ENCODE measurements at regions not wholly inside any gene's neighbourhood (a gene's known extent, or its start where the extent isn't known, plus 50 kb on each side); places are given as distances from the start of the nearest gene placed in this dataset.
"Not testable (repeated sequence)": the region's sequence is repeated elsewhere in the genome, so short reads cannot be mapped to it uniquely, and the experiment has no call there.

DNA sequence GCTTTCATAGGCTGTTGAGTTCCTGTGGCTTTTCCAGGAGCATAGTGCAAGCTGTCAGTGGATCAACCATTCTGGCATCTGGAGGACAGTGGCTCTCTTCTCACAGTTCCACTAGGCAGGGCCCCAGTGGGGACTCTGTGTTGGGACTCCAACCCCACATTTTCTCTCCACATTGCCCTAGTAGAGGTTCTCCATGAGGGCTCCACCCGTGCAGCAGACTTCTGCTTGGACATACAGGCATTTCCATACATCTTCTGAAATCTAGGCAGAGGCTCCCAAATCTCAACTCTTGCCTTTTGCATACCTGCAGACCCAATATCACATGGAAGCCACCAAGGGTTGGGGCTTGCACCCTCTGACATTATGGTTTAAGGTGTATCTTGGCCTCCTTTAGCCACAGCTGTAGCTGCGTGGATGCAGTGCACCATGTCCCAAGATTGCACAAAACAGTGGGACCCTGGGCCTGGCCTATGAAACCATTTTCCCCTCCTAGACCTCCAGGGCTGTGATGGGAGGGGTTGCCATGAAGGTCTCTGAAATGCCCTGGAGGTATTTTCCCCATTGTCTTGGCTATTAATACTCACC lies 645.9 kb upstream of the CITED2 start:
- DNase-seq (ENCODE audit: low read depth) = no peak

DNA sequence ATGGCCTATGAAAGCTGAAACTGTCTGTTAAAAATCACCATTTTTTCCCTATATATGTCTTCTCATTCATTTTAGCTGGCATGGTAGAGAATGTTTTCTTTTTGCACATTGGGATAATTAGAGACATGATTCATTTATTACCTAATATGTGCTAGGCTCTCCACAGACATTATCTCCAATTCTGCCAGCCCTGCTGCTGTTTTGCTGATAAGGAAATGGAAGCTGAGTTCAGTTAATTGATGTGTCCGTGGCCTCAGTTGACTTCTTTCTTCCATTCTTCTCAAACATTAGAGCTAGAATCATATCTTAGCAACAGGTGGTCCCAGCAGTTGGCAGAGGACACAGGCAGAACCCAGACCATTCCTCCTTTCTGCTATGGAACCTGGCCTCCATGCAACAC lies 644.1 kb upstream of the CITED2 start:
- no peak for DNase-seq (ENCODE audit: low read depth)

DNA sequence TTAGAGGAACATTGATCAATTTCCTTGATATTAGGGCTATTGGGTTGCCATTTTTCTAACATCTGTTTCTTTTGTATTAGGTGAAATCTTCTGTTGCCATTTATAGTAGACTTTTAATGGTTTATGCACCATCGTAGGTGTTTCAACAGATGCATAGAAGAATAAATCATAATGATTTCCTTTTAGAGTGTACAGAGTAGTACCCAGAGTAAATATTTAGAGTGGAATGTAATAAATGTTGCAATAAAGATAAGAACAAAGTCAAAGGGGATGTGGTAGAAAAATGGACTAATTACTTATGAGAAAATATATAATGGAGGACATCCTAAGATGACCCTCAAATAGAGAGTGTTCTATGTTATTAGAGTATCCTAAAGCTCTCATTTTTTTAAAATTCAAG lies 643.0 kb upstream of the CITED2 start:
- no peak for DNase-seq (ENCODE audit: low read depth)

DNA sequence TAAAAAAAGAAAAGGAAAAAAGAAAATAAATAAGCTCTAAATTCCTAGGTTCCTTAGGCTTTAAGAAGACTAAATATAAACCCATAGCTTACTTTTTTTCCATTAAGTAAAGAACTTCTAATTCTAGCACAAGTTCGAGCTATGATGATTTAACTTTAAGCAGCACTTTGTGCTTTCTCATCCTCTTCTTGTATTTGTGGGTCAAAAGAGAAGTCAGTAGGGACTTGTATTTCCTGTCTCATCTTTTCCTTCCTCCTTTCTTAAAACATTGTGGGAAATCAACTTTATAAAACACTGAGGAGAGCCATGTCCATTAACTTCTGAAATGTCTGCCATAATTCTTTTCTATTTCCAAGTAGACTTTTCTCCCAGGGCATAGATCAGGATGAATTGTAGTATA lies 637.7 kb upstream of the CITED2 start:
- no peak for DNase-seq (ENCODE audit: low read depth)

DNA sequence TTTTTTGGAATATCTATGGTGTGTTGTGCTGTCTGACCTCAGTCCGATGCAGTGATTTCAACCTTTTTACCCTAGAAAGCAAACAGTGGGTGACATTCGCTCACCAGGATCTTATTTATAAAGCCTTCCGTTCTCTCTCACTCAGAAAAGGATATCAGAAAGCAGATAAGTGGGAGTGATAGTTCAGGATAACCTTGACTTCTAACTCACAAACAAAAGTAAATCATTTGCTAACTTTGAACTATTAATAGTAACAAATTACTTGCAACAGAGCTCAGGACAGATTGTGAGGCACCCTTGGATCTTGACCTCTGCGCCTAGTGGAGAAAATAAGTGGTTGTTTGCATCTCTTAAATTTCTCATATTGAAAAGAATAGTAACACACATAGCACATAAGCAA lies 637.1 kb upstream of the CITED2 start:
- DNase-seq (ENCODE audit: low read depth) = no peak

DNA sequence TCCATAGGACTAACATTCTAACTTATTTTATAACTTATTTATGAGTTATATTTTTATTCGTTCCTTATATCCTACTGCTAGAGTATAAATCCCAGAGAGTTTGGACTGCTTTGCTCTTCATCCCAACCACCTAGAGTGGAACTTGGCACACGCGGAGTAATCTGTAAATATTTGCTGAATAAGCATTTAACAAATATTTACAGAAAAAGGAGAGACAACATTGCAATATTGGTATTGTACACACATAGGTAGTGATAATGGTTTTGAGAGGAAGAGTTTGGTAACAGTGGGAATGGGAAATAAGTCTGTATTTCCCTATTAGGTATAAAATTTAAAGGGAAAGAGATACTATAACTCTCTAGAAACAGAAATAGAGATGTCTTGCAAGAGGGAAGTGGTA lies 634.8 kb upstream of the CITED2 start:
- DNase-seq (ENCODE audit: low read depth) = no peak

DNA sequence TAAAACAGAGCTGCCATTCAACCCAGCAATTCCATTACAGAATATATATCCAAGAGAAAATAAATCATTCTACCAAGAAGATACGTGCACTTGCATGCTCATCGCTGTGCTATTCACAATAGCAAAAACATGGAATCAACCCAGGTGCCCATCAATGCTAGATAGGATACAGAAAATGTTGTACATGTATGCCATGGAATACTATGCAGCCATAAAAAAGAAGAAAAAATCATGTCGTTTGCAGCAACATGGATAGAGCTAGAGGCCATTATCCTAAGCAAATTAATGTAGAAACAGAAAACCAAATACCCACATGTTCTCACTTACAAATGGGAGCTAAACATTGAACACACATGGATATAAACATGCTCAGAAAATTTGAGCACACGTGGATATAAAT lies 633.1 kb upstream of the CITED2 start:
- no peak for DNase-seq (ENCODE audit: low read depth)

DNA sequence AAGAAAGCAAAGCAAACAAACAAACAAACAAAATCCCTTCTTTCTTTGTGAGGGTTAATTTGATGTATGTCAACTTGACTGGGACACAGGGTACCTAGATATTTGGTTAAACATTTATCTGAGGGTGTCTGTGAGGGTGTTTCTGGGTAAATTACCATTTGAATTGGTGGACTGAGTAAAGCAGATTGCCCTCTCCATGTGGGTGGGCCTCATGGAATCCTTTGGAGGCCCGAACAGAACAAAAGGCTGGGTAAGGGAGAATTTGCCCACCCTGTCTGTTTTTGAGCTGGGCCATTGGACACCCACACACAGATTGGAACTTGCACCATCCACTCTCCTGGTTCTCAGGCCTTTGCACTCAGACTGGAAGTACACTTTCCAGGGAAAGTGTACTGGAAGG lies 628.8 kb upstream of the CITED2 start:
- no peak for DNase-seq (ENCODE audit: low read depth)

DNA sequence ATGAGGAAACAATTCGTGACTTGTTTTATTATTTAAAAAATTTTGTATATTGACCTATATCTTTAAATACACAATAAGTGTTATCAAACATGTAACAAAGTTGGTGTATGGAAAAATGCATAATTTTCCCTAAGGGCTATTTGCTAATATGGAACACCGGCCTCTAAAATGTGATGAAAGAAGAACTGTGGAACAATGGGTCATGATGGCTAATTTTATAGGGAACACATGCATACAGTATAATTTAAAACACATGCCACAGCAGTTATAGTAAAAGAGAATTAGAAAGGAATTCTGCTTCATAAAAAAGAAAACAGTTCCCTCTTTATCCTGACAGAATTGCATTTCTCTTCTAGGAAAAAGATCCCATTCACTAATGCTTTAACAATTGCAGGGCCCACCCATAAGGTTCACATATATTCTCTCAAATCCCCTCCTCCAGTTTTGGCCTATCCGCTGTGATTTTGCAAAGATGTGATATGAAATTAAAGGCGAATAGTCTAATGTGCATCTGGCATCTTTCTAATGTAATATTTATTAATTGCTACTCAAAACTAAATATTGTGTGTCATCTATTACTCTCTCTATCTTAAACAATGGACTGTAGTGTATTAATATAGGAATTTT lies 628.1 kb upstream of the CITED2 start:
- no peak for DNase-seq (ENCODE audit: low read depth)

DNA sequence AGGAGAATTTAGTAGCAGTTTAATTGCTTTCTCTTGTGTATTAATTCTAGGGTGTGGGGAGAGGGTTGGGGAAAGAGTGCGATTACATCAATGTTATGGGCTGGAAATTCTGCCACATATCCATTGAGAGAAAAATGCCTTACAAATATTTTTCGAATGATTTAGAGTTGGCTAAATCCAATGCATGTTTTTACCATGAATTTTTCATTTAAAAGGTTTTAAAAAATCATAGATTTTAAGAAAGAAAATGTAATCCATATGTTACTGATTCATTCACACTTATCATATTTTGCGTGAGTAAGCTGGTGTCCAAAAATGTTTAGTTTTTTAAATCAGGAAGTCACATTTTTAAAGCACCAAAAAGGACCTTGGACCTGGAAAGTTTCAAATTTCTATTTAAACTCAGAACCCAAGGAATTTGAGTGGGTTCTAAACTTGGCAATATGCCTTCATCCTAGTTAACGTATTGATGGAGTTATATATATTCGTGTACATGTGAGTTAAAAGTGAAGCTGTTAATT lies 627.4 kb upstream of the CITED2 start:
- DNase-seq (ENCODE audit: low read depth) = no peak

DNA sequence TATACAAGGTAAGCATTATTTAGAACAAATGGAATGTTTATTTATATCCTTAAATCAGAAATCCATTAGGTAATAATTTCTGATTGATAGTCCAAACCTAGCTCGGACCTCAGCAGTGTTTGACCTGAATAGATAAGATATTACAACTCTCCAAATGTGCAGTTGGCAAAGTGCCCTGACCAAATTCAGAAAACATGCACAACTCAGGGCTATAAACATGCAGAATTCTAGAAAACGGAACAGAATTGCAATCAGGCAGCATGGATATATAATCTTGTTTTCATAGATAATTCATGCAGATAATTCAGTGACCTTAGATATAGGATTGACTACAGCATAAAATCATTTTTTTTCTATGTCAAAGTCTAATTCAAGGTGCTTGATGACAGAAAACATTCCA lies 626.6 kb upstream of the CITED2 start:
- DNase-seq (ENCODE audit: low read depth) = no peak

DNA sequence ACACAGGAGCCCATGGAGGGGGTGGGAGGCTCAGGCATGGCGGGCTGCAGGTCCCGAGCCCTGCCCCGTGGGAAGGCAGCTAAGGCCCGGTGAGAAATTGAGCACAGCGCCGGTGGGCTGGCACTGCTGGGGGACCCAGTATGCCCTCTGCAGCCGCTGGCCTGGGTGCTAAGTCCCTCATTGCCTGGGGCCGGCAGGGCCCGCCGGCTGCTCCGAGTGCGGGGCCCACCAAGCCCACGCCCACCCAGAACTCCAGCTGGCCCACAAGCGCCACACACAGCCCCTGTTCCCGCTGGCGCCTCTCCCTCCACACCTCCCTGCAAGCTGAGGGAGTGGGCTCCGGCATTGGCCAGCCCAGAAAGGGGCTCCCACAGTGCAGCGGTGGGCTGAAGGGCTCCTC lies 625.2 kb upstream of the CITED2 start:
- not testable (repeated sequence) for DNase-seq (ENCODE audit: low read depth)

DNA sequence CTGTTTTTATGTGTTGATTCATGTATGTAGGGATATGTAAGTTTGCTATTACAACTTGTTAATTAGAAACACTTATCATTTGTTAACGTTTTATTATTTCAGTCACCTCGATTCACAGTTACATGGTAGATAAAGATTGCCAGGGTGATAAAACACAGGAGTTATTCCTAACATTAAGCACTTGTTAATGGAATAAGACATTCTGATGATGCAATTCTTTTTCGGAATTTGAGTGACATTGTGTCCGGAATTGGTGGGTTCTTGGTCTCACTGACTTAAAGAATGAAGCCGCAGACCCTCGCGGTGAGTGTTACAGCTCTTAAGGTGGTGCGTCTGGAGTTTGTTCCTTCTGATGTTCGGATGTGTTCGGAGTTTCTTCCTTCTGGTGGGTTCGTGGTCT lies 624.0 kb upstream of the CITED2 start:
- DNase-seq (ENCODE audit: low read depth) = not testable (repeated sequence)

DNA sequence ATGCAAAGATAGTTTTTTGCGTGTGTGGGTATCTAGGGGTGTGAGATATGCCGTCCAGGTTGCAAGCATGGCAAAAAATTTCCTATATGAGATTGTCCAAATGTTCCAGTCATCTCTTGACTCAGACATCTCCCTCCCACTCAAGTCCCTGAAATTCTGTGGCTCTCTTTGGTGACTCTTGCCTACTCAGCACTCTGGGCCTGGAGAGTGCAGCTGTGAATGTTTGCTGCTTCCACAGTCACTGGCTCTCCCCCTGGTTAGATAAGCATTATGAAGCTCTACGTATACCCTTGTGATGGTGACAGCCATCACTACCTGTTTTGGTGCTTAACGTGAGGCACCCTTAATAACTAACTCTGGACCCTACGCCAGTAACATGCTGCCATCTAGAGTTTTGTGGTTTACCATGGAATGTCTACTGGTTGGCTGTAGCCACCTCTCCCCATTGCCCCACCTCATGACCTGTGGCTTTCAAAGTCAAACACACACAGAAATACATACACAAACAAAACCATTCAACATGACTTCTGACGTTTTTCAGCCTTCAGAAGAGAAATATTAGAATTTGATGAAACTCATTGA lies 621.9 kb upstream of the CITED2 start:
- DNase-seq (ENCODE audit: low read depth) = peak; percentile 69

DNA sequence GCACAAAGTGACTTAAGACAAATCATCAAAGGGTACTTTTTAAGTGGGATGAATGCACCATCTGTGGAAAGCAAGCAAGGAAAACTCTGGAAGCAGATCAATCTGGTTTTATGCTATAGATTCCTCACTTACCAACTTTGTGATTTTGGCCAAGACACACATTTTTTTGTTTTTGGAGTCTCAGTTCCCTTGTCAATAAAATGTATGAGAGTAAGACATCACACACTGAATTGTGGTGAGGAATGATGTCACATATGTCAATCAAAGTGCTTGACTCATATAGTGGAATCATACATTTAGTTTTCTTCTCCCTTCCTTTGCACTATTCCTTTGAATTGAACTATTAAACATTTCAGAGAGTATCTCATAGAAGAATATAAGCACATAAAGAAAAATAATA lies 620.5 kb upstream of the CITED2 start:
- DNase-seq (ENCODE audit: low read depth) = no peak

DNA sequence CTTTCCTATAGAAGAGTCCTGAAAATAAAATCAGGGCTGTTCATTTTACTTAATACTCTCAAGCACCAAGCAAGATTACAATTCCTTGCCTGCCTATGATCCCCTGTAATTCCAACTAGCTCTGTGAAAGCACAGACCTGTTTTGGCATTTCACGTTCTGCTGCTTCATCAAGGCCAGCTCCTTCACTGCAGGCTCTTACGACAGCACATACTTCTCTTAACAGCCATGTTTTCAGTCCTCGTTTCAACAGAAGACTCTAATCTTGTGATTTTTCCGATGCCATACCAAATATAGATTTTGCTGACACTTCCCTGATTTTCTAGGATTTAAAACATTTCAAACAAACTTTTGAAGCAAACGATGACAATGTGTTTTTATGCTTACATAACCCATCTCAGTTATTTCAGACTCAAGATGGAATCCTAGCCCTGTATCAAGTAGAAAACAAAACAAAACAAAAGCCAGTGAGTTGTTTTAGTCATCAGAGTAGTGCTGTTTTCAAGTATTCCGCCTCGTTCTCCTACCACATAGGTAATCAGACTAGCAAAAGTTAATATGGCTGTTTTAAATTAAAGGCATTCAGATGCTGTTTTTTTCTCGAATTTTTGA lies 616.5 kb upstream of the CITED2 start:
- peak; percentile 62 for DNase-seq (ENCODE audit: low read depth)

DNA sequence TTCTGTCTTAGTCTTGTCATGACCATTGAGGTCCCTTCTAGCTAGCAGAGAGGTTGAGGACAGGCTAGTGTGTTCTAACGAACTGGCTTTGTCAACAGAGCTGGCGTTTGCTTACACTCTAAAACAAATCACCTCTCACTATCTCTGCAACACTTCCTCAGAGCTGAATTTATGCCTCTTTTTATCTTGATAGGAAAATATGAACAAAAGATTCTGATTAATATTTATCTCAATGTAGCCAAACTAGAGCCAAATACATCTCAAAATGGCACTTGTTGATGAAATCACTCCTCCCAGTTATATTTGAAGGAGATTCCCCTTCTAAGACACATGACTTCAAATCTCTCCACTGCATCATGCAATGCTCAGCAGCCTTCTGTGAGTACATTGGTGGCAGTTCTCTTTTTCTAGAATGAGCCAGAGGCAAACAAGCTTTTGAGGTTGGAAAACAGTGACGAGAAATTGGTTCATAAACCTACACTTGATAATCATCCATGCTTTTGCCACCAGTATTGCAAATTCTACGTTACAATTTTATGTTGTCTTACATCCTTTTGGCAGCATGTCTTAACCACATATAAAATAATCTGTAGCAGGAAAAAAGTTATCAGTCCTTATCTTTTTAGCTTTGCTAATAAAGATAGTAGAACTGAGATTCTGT lies 615.7 kb upstream of the CITED2 start:
- DNase-seq (ENCODE audit: low read depth) = no peak

DNA sequence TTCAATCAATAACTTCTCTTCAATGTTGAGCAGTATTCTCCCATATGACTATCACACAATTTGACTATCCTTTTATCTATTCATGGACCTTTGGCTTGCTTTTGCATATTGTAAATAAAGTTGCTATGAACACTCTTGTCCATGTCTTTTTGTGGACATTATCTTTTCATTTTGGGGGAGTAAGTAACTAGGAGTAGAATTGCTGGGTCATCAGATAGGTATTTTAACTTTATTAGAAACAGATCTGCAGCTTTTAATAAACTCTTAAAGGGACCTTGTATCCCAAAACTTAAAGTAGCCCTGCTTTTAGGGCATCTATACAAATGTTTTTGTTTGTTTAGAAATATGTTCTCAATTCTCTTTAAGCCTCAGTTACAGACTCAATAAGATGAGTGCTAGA lies 614.2 kb upstream of the CITED2 start:
- DNase-seq (ENCODE audit: low read depth) = no peak

DNA sequence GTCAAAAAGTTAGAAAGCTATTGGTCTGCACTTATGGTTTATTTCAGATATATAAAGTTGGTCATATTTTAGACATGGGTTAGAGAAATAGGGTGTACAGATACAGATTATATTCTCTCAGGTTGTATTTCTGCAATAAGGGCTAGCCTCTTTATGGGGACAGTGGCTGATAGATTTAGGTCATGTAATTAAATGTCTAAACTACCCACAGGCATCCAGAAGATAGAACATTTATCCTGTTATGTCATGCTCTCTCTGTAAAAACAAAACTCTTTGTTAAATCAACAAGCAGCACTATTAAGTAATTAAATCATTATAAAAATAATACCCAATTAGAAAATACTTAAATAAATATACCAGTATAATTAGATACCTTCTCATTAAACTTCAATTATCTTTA lies 612.6 kb upstream of the CITED2 start:
- no peak for DNase-seq (ENCODE audit: low read depth)

DNA sequence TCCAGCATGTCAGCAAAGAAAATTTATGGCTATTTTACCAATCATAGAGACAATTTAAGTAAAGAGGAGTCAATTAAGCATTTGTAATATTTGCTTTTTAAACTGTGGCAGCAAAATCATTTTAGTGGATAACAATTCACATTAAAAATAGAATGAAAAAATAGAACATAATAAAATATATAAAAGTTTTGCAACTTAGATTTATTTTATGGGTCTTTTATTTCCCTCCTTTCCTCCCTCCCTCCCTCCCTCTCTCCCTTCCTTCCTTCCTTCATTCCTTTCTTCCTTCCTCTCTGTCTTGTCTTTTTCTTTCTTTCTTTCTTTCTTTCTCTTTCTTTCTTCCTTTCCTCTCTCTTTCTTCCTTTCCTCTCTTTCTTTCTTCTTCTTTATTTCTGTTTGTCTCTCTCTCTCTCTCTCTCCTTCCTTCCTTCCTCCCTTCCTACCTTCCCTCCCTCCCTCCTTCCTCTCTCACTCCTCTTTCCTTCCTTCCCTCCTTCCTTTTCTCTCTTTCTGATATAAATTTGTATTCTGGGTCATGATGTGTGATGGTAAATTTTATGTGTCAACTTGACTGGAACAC lies 610.9 kb upstream of the CITED2 start:
- no peak for DNase-seq (ENCODE audit: low read depth)

DNA sequence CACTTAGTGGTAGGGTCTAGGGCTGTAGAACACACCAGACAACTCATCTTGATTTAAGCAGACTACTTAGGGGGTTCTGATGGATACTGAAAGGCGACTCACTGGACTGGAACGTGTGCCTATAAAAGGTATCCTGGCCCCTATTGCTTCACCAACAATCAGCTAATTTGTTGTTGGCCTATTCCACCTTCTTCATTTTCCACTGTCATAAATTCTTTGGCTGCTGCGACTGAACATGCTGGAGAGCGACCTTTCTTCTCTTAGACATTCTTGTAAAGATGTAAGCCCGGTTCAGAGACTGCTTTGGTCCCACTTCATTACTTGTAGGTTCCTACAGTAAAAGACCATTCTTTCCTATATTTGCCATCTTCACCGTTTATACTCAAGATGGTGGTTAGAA lies 609.9 kb upstream of the CITED2 start:
- no peak for DNase-seq (ENCODE audit: low read depth)

Data from myocyte (in vitro differentiated cells).